ENCODE measurements at regions not wholly inside any gene's neighbourhood (a gene's known extent, or its start where the extent isn't known, plus 50 kb on each side); places are given as distances from the start of the nearest gene placed in this dataset.

GRCh38 chr3:132267391-132267993, 49.7 kb upstream of the ACP3 start:
- H3K27ac Mint-ChIP-seq = no peak overlapping the region
- ATAC-seq (ENCODE audit: low read depth in 2 of 2) (no peak), DNase-seq (no peak)
- H3K27ac ChIP-seq (ENCODE audit: insufficient read depth, low read length, poor library complexity, severe bottlenecking) = no peak overlapping the region
- H3K4me3 ChIP-seq (ENCODE audit: low read depth, low read length) = no peak overlapping the region
- peaks cover 18% of the 10 kb centered on the region for H3K27me3 Mint-ChIP-seq
- H3K9me3 ChIP-seq (ENCODE audit: control insufficient read depth in 2 of 2, low read length in 2 of 2) = no peaks in the 10 kb centered on the region
- H3K36me3 ChIP-seq (ENCODE audit: control insufficient read depth, insufficient read depth, low read length) = no peaks in the 10 kb centered on the region
- no peak overlapping the region for H3K4me3 Mint-ChIP-seq
- no peaks in the 10 kb centered on the region for H3K27me3 ChIP-seq (ENCODE audit: control insufficient read depth, insufficient read depth, low read length)
- H3K9me3 Mint-ChIP-seq = peaks cover 0 to 1% (median 0%) of the 10 kb centered on the region in 7 donors
- no peaks in the 10 kb centered on the region for H3K4me1 Mint-ChIP-seq
- H3K36me3 Mint-ChIP-seq = no peaks in the 10 kb centered on the region
- no peaks in the 10 kb centered on the region for H3K4me1 ChIP-seq (ENCODE audit: control insufficient read depth, insufficient read depth, low read length, poor library complexity, severe bottlenecking)

Measured in CD4-positive, CD25-positive, alpha-beta regulatory T cell (primary cell).